ENCODE measurements at regions not wholly inside any gene's neighbourhood (a gene's known extent, or its start where the extent isn't known, plus 50 kb on each side); places are given as distances from the start of the nearest gene placed in this dataset.

GRCh38 chr5:62937661-62938558 lies 359.3 kb downstream of the LRRC70 start:
- intact Hi-C loops (cut with DNase I): no loop called here
- H3K27ac ChIP-seq: no peak overlapping the region
- DNase-seq: no peak

GRCh38 chr5:62935660-62936059 lies 357.0 kb downstream of the LRRC70 start:
- intact Hi-C loops (cut with DNase I): no loop called here
- H3K36me3 ChIP-seq: no peaks in the 10 kb centered on the region
- TF ChIP-seq, protein P1, sequence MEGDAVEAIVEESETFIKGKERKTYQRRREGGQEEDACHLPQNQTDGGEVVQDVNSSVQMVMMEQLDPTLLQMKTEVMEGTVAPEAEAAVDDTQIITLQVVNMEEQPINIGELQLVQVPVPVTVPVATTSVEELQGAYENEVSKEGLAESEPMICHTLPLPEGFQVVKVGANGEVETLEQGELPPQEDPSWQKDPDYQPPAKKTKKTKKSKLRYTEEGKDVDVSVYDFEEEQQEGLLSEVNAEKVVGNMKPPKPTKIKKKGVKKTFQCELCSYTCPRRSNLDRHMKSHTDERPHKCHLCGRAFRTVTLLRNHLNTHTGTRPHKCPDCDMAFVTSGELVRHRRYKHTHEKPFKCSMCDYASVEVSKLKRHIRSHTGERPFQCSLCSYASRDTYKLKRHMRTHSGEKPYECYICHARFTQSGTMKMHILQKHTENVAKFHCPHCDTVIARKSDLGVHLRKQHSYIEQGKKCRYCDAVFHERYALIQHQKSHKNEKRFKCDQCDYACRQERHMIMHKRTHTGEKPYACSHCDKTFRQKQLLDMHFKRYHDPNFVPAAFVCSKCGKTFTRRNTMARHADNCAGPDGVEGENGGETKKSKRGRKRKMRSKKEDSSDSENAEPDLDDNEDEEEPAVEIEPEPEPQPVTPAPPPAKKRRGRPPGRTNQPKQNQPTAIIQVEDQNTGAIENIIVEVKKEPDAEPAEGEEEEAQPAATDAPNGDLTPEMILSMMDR (IDR thresholded peaks at IDR 0.05): no peak
- no peaks in the 10 kb centered on the region for H3K4me1 ChIP-seq
- H3K27me3 ChIP-seq: no peaks in the 10 kb centered on the region
- no peak for DNase-seq
- H3K4me3 ChIP-seq: no peak overlapping the region
- H3K27ac ChIP-seq: no peak overlapping the region
- H3K9ac ChIP-seq (ENCODE audit: low read depth in 2 of 2, low read length in 2 of 2): no peak overlapping the region
- no peaks in the 10 kb centered on the region for H3K9me3 ChIP-seq

More at GRCh38 chr5:62937661-62938558, 359.3 kb downstream of the LRRC70 start:
- H3K4me3 ChIP-seq: no peak overlapping the region
- H3K9me3 ChIP-seq: no peaks in the 10 kb centered on the region
- no peaks in the 10 kb centered on the region for H3K27me3 ChIP-seq
- H3K4me1 ChIP-seq: no peaks in the 10 kb centered on the region
- no peaks in the 10 kb centered on the region for H3K36me3 ChIP-seq
- H3K9ac ChIP-seq (ENCODE audit: low read depth in 2 of 2, low read length in 2 of 2): no peak overlapping the region
- TF ChIP-seq, protein P1 (IDR thresholded peaks at IDR 0.05): no peak

- Histone ChIP-seq H3K36me3 (no peaks in the 10 kb centered on the region), H3K27me3 (no peaks in the 10 kb centered on the region), H3K9ac (ENCODE audit: low read depth in 2 of 2, low read length in 2 of 2) (no peak overlapping the region), H3K9me3 (no peaks in the 10 kb centered on the region), H3K27ac (no peak overlapping the region), H3K4me3 (no peak overlapping the region), H3K4me1 (no peaks in the 10 kb centered on the region)
- intact Hi-C loops (cut with DNase I): no loop called here
- DNase-seq: no peak
- TF ChIP-seq, protein P1 (IDR thresholded peaks at IDR 0.05): no peak
Observed at GRCh38 chr5:62934319-62934718, 355.7 kb downstream of the LRRC70 start.

DNA sequence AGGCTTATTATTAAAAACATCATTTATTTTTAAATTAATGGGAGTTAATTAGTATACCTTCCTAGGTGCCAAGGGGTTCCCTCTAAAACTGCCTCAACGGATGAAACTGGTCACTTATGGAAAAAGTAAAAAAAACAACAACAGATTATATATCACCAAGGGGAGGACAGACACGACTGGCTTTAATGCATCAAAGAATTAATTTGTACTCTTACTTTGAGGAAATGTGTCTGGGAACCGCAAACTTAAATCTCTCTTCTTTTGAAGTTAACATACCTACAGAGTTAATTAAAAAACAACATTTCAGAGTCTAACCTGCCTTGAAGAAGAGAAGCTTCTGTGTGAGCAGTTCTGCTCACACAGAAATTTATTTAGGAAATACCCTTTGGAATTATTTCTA lies 354.6 kb downstream of the LRRC70 start:
- Histone ChIP-seq H3K4me1 (no peaks in the 10 kb centered on the region), H3K27ac (no peak overlapping the region), H3K27me3 (no peaks in the 10 kb centered on the region), H3K36me3 (no peaks in the 10 kb centered on the region), H3K9ac (ENCODE audit: low read depth in 2 of 2, low read length in 2 of 2) (no peak overlapping the region), H3K4me3 (no peak overlapping the region), H3K9me3 (no peaks in the 10 kb centered on the region)
- TF ChIP-seq, protein P1 (IDR thresholded peaks at IDR 0.05): no peak
- DNase-seq: no peak
- intact Hi-C loops (cut with DNase I): no loop called here

DNA sequence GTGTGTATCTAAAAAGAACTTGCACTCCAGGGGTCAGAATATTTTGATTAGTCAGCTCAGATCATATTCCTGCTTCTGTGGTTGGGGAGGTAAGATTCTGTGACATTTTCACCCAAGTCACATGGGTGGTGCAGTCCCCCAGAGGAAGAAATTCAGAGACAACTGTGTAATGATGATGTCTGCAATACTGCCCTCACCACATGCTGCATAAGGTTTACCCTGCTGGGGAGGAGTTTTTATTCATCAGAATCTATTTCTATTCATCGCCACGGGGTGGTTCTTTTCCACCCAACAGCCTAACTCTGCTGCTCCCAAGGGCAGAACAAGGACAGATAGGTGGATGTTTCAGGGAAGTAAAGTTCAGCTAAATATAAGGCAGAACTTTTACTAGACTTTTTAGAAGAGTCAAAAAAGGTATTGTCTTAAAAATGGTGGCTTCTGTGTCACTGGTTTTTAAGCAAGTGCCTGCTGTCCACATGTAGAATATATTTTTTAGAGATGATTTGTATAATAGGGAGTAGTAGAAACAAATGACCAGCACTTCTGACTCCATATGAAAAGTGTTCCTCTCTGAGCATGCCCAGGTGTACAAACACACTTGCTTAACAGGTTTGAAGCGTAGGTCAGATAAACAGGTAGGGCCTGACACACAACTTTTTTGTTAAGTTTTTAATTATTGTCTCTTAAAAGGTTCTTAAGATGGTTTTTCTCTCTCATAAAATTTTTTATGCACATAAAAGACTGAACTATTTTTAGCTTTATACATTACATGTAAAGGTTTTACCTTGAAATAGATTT lies 352.7 kb downstream of the LRRC70 start:
- no peaks in the 10 kb centered on the region for H3K4me1 ChIP-seq
- intact Hi-C loops (cut with DNase I): no loop called here
- TF ChIP-seq, protein P1 (IDR thresholded peaks at IDR 0.05): no peak
- H3K27me3 ChIP-seq: no peaks in the 10 kb centered on the region
- H3K36me3 ChIP-seq: no peaks in the 10 kb centered on the region
- DNase-seq: no peak
- no peaks in the 10 kb centered on the region for H3K9me3 ChIP-seq
- H3K27ac ChIP-seq: no peak overlapping the region
- H3K4me3 ChIP-seq: no peak overlapping the region
- no peak overlapping the region for H3K9ac ChIP-seq (ENCODE audit: low read depth in 2 of 2, low read length in 2 of 2)

All from colonic mucosa (tissue), 4 donors.